ENCODE measurements at regions not wholly inside any gene's neighbourhood (a gene's known extent, or its start where the extent isn't known, plus 50 kb on each side); places are given as distances from the start of the nearest gene placed in this dataset.

GRCh38 chr16:65770752-65771151 is 595.7 kb upstream of the CDH5 start:
- TF ChIP-seq RAD21 (IDR thresholded peaks at IDR 0.05; ENCODE audit: low read depth), result no peak
- TF ChIP-seq SIN3A (IDR thresholded peaks at IDR 0.05; ENCODE audit: low read depth), result no peak
- no peak for TF ChIP-seq ZNF274 (IDR thresholded peaks at IDR 0.05; ENCODE audit: low read depth, low read length)
- no peak for TF ChIP-seq CBX3 (IDR thresholded peaks at IDR 0.05; ENCODE audit: low read depth)
- TF ChIP-seq ZBTB33 (IDR thresholded peaks at IDR 0.05; ENCODE audit: extremely low read depth, insufficient replicate concordance, low read length), result no peak
- TF ChIP-seq SP1 (IDR thresholded peaks at IDR 0.05; ENCODE audit: low read depth), result no peak
- TF ChIP-seq MAX (IDR thresholded peaks at IDR 0.05), result no peak
- no peak for TF ChIP-seq ZFX (IDR thresholded peaks at IDR 0.05)
- no peak for TF ChIP-seq POLR2AphosphoS5 (IDR thresholded peaks at IDR 0.05; ENCODE audit: low read depth, low read length)

More at GRCh38 chr16:65770752-65771151, 595.7 kb upstream of the CDH5 start:
- intact Hi-C loops (cut with micrococcal nuclease), result no loop called here
- no peaks in the 10 kb centered on the region for H3K4me1 ChIP-seq (ENCODE audit: control insufficient read depth in 1 of 2, insufficient read depth in 2 of 2, low read length in 2 of 2)
- RAD21 ChIA-PET (ENCODE audit: low non-redundant PET in 1 of 2, low total read pairs in 2 of 2, uncharacterized antibody in 2 of 2, unreplicated experiment in 2 of 2), result no interaction called here
- POLR2A ChIA-PET, result no interaction called here
- BruUV-seq (replicated peaks), result no TSS peak
- CTCF ChIA-PET, result no interaction called here
- no peaks in the 10 kb centered on the region; a peak in 1 of 4 replicates for H3K9me3 ChIP-seq (ENCODE audit: control insufficient read depth in 1 of 2, insufficient read depth in 1 of 2, low read depth in 1 of 2, low read length in 2 of 2)
- H3K4me2 ChIP-seq (ENCODE audit: low read length), result no peak overlapping the region
- H3K9me2 ChIP-seq (ENCODE audit: insufficient read depth), result no peaks in the 10 kb centered on the region
- no peaks in the 10 kb centered on the region for H4K20me1 ChIP-seq (ENCODE audit: insufficient read depth)
- no peaks in the 10 kb centered on the region for H3K36me3 ChIP-seq (ENCODE audit: control insufficient read depth in 1 of 2, insufficient read depth in 2 of 2, low read length in 2 of 2)
- H3K79me2 ChIP-seq (ENCODE audit: insufficient read depth, low read length), result no peaks in the 10 kb centered on the region
- H3K4me3 ChIP-seq (replicated peaks in 1 of 2; ENCODE audit: low read depth in 1 of 2, low read length in 2 of 2), result no peak overlapping the region
- H3K27ac ChIP-seq (ENCODE audit: low read depth, low read length), result no peak overlapping the region
- ATAC-seq (no peak), DNase-seq (ENCODE audit: low read depth, low spot score) (no peak)
- no peaks in the 10 kb centered on the region for H3K27me3 ChIP-seq (ENCODE audit: insufficient read depth, low read length)
- H3K9ac ChIP-seq (ENCODE audit: low read length), result no peak overlapping the region
- H2AFZ ChIP-seq (ENCODE audit: low read depth, low read length, poor library complexity, severe bottlenecking), result no peak overlapping the region
